DMS114 treated with DMSO at 0.1 percent for 48 hours (cell line): ENCODE measurements at regions not wholly inside any gene's neighbourhood (a gene's known extent, or its start where the extent isn't known, plus 50 kb on each side); places are given as distances from the start of the nearest gene placed in this dataset.

Source experiments
- DNase-seq: peaks from one replicate; lab custom pipeline; 2025; ENCODE audit not compliant: unreplicated experiment; lab: John Stamatoyannopoulos, UW

GRCh38 chr16:51556694-51557340 is 405.7 kb upstream of the SALL1 start:
- DNase-seq = no peak

DNA sequence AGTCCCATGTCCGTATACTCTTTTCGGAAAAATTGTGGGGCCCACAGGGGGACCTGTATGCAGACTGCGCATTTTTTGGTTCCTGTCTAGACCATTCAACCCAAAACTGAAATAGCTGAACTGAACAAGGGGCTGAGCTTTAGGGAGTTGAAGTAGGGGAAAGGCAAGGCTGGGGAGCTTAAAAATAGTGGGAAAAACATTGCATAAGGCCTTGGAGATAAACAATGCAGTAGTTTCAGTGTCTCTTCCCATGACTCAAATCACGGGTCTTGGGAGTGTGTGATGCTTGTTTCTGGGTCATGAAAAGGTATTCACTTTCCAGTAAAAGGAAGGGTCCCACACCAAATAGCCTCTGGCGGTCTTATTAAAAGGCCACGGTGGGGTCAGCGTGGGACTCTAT is 402.8 kb upstream of the SALL1 start:
- DNase-seq = no peak

DNA sequence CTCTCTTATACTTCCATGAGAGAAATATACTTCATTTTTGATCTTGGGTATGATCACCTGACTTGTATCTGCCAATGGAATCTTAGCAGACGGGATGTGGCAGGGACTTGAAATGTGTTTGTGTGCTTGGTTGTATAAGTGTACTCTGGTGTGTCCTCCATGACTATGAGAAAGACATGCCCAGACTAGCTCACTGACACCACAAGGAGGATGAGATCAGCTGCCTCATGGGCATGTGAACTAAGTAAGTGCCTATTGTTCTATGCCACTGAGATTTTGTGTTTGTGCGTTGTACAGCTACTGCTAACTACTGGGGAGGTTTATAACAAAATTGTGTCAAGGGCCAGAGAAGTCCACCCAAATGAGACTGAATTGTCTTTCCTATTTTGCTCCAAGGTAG is 402.2 kb upstream of the SALL1 start:
- no peak for DNase-seq

GRCh38 chr16:51550800-51551347 is 399.8 kb upstream of the SALL1 start:
- DNase-seq = no peak

- no peak for DNase-seq
Observed at GRCh38 chr16:51549836-51550235, 398.8 kb upstream of the SALL1 start.

DNA sequence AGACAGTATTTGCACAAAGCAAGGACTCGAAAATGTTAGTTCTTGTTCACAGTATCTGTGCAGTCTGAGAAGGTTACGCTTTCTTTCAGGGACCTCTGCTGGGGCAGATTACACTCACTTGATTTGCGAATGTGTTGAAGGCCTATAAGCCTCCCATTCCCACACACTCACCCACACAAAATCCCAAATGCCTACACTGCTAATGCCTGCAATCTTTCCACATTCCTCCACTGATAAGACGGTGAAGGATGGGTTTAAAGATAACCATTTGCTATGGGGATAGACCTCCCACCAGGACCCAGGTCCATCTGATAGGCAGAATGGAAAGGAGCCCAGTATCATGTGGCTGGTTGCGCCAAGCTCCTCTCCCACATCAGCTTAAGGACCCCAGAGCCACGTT is 394.9 kb upstream of the SALL1 start:
- no peak for DNase-seq

- DNase-seq = no peak
Observed at GRCh38 chr16:51544851-51545467, 393.9 kb upstream of the SALL1 start.

DNA sequence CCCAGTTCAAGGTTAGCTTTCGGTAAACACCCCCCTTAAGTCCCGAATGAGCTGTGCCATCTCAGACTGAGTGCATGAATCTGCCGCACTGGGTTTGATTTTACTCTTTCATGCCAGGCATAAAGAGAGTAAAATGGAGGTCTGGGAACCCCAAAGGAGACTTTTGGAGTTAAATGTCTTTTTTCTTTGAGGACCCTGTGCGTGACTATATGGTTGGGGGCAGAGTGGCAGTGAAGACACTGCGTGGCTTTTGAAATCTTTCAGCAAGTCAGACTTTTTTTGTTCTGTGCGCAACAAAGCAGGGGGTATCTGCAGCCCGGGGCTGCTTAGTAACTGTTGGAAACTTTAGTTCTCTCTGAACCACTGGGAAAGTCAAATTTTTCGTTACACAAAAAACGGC is 392.9 kb upstream of the SALL1 start:
- DNase-seq = no peak

GRCh38 chr16:51542981-51543815 is 392.1 kb upstream of the SALL1 start:
- DNase-seq = no peak

DNA sequence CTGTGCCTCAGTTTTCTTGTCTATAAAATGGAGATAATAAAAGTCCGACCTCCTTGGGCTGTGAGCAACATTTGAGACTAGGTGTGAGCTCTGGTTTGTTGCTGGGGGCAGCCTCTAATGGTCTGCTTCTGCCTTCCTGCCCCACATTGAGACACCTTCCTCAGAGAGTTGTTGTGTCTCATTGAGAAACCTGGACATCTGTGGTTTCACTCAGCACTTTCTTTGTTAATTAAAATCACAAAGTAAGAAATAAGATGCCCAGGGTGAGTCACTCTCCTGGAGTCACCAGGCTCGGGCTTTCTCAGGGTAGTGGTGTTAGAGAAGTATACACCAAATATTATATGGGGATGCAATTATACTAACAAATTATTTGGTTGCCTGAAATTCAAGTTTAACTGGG is 389.2 kb upstream of the SALL1 start:
- no peak for DNase-seq

DNA sequence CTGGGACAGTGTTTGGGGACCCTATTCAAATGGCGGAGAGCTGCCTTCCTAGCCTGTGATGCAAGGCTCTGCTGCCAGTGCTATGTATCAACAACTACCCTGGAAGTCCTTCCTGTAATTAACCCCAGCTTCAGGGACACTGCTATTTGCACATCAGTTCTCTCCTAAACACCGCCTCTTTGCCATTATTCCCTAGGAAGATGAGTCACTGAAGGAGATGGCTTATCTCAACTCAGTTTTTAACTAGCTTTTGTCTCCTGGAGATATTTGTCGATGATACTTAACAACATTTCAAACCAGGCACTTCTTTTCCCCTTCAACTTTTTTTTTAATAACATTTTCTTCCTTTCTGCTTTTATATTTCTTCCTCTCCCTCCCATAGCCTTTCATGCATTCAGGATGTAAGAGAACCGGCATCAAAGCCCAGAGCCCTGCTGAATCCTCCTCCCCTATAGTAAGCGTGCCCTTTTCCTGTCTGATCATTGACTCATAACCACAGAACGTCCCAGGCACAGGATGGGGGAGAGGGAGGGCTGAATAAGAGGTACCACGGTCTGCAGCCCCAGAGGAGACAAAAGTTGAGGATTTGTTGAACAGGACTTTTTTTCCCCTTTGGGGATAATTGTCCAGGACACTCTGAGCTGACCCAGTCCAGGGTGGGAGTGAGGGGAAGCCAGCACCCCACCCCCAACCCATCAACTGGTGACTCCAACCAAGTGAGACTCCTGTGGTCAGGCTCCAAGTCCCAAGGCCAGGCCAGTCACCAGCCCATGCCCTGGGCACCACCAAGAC is 387.8 kb upstream of the SALL1 start:
- DNase-seq = no peak

DNA sequence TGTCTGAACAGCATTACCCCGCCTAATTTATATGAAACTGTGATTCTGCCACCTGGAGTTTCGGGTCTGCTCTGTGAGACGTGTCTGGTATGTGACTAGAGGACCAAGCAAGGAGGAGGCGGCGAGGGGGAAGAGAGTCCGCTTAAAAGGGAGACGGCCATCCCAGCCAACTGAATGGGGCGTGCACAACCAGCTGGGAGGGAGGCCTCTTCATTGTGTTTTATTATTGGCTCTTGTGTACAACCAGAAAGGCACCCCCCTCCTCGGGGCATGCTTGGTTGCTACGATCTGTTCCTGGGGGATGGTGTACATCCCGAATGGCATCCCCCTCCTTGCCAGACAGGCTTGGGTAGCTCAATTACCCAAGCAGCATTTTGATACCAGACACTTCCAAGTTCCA is 384.5 kb upstream of the SALL1 start:
- no peak for DNase-seq

GRCh38 chr16:51532551-51532950 is 381.5 kb upstream of the SALL1 start:
- DNase-seq = no peak

DNA sequence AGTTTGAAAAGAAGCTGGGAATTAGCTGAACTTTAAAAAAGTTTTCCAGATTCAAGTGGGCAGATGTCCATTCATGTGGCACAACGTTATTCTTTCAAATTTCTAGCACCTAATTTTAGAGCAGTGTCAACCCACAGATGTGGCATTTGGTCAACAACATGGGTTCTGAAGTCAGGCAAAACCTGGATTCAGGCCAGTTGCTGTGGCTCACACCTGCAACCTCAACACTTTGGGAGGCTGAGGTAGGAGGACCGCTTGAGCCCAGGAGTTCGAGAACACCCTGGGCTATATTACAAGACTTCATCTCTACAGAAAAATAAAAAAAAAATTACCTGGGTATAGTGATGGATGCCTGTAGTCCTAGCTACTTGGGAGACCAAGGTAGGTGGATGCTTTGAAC is 380.2 kb upstream of the SALL1 start:
- no peak for DNase-seq

DNA sequence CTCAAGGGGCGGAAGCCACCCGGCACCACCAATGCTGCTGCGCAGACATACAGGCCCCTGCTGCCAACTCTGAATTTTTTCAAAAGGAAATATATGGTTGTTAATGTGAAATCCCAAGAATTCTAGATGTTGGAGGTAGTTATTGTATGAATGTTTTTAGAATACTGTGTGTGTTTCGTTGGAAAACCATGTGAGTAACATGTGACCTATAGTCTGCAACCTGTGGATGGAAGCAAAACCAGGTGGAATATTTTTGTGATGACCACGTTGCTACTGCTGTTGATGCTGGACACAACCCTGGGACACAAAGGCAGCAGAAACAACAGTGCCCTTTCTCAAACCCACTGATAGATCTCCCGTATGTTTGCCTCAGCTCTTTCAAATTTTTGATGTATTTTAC is 376.3 kb upstream of the SALL1 start:
- DNase-seq = no peak

- DNase-seq = no peak
Observed at GRCh38 chr16:51526621-51527020, 375.6 kb upstream of the SALL1 start.

DNA sequence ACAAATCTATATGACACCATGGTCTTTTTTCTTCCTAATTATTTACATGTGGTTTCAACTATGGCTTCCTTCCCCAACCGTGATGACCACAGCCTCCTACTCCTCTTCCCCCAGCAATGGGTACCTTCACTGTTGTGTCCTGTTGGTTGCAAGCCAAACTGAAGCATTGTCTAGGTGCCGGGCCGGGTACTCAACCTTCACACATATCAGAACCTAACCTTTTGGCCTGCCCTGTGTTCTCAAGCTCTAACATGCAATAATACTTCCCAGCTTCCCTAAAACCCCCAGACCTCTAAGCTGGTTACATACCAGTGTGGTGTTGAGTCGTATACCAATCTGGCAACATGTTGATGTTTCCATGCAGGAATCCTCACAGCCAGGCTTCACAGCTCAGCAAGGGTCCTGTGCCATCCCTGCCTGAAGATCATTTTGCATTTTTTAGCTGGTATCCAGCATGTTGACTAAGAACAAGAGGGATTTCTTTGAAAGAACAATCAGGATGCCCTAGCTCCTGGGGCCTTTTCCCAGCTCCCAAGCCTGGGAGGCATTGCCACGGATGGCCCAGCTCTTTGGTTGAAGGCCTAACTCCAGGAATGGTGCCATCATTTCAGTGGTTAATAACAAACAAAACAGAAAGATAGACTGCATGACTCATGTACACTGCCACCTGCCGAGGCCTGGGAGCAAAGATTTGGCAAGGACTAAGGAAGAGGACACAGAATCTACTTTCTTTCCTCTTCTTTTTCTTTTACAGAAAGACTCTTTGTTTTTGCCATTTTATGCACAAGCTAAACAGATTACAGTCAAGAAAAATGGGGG is 373.7 kb upstream of the SALL1 start:
- no peak for DNase-seq

GRCh38 chr16:51524070-51524469 is 373.0 kb upstream of the SALL1 start:
- DNase-seq = no peak

DNA sequence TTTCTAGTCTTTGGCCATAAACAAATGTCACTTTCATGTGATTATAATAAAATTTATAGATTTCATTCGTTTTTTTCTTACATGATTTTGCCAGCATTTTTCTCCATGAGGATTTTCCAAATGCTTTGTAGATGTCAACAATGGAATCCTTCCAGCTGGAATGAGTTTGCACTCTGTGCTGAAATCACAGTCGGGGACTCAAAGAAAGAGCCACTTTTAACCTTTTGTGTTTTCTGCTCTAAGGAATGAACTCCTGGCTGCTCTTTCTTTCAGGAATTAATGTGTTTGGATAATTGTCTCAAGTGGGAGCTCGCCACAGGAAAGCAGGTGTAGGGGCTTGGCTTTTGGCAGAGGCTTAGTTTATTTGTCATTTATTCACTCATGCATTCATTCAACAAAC is 372.3 kb upstream of the SALL1 start:
- DNase-seq = no peak

DNA sequence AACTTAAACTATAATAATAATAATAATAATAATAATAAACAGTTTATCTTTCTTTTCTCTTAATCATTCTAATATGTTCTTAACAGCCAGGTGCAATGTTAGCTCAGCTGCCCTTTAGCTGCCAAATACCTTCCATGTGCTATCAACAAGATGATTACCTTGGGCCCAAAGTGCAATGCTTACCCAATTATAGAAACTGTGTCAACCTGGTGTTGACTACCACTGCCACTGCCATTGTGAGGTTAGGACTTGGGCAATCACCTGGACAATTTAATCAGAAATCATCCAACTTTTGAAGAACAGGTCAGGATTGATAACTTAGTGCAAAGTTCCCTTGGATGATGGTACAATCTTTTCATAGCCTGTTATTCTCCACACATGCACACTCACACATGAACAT is 371.8 kb upstream of the SALL1 start:
- no peak for DNase-seq
